ENCODE measurements at regions not wholly inside any gene's neighbourhood (a gene's known extent, or its start where the extent isn't known, plus 50 kb on each side); places are given as distances from the start of the nearest gene placed in this dataset.
A peak's percentile ranks its signal among the peaks of the same experiment; 100 is the strongest.

DNA sequence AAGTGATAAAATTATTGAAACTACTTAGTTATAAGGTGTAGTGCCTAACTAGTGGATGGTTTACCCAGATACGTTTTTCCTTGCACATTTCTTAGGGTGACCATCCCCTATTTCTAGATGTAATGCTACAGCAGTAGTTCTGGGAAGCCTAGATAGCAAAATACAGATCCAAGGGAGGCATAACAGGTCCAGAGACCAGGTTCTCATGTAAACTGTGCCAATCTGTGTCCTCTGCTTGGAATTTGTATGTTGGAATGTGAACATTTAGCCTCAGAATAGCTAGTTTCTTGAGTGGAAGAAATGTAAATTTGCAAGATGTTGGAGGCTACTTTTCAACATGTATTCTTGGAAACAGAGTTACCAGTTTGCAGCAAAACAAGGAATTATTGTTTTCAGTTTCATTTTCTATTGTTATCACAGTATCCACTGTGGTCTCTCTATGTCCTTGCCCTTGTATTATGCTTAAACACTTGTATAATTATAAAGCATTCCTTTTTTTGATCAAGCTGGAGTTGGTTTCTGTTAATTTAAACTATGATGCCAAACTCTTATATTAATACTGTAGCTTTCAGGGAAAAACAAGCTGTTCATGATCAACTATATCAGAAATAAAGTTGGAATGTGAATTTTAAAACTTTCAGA, 102.0 kb upstream of the BRINP3 start:
- peak; percentile 40 for ATAC-seq (ENCODE audit: low read depth)
- Histone ChIP-seq H4K8ac (ENCODE audit: low read depth in 2 of 2, low read length in 2 of 2) (peak overlapping the region in 1 of 2 experiments; percentile 28; a peak in 1 of 4 replicates), H2BK15ac (ENCODE audit: low read depth, low read length) (no peak overlapping the region), H4K91ac (ENCODE audit: insufficient read depth, low read depth, low read length) (no peak overlapping the region), H4K20me1 (ENCODE audit: insufficient read depth, low read length) (no peaks in the 10 kb centered on the region), H3K56ac (ENCODE audit: extremely low read depth, insufficient read depth, low read length) (no peak overlapping the region), H3K4ac (ENCODE audit: low read depth, low read length) (no peak overlapping the region), H3K79me1 (ENCODE audit: low read depth in 1 of 2, low read length in 2 of 2) (no peaks in the 10 kb centered on the region), H2AK9ac (replicated peaks; ENCODE audit: low read depth, low read length, poor library complexity) (no peak overlapping the region), H4K5ac (ENCODE audit: low read depth, low read length) (no peak overlapping the region), H2AK5ac (ENCODE audit: low read depth, low read length) (no peak overlapping the region), H2AFZ (replicated peaks; ENCODE audit: low read length, poor library complexity) (peak overlapping the region; percentile 56), H3K14ac (replicated peaks; ENCODE audit: low read depth, low read length) (peak overlapping the region; percentile 52; the same call in 1 of the 2 replicates), H3K9me1 (ENCODE audit: insufficient read depth, low read length) (peaks cover 3% of the 10 kb centered on the region; the same call in 1 of the 2 replicates), H3K9me3 (ENCODE audit: control insufficient read depth, insufficient read depth, low read length) (no peaks in the 10 kb centered on the region), H3K9ac (ENCODE audit: low read depth, low read length) (0 out of 2 replicates have a peak overlapping the region, but pooled peaks have one; percentile 11), H3K4me3 (ENCODE audit: insufficient read depth, low read depth, low read length) (no peak overlapping the region), H3K4me1 (ENCODE audit: control insufficient read depth, insufficient read depth, low read length) (no peaks in the 10 kb centered on the region), H3K36me3 (ENCODE audit: control insufficient read depth, insufficient read depth, low read length) (no peaks in the 10 kb centered on the region), H2BK20ac (ENCODE audit: low read depth, low read length) (no peak overlapping the region; the same call in 1 of the 2 replicates), H3K4me2 (ENCODE audit: low read depth, low read length) (peak overlapping the region; percentile 61), H3K27ac (ENCODE audit: insufficient read depth, low read length) (no peak overlapping the region), H3K23ac (ENCODE audit: low read depth, low read length) (no peak overlapping the region), H2BK5ac (ENCODE audit: low read depth, low read length, poor library complexity, severe bottlenecking) (no peak overlapping the region), H3K18ac (ENCODE audit: low read depth, low read length) (no peak overlapping the region), H3K27me3 (ENCODE audit: control insufficient read depth, insufficient read depth, low read length) (no peaks in the 10 kb centered on the region), H2BK120ac (ENCODE audit: low read depth, low read length) (no peak overlapping the region)
- dilution Hi-C loops (cut with HindIII; ENCODE audit: low sequenced_read_pairs, unreplicated experiment): no loop called here
- POLR2A ChIA-PET (ENCODE audit: unreplicated experiment): no interaction called here
- in situ Hi-C loops (cut with MboI; ENCODE audit: low sequenced_read_pairs): no loop called here
- TF ChIP-seq RAD21 (IDR thresholded peaks at IDR 0.05; ENCODE audit: low read length) (no peak), MAFK (IDR thresholded peaks at IDR 0.05; ENCODE audit: low read depth, low read length) (no peak), BHLHE40 (IDR thresholded peaks at IDR 0.05; ENCODE audit: low read depth, low read length) (no peak), CEBPB (IDR thresholded peaks at IDR 0.05; ENCODE audit: low read depth, low read length) (no peak), NFE2L2 (IDR thresholded peaks at IDR 0.05; ENCODE audit: low read depth, low read length) (no peak), RCOR1 (IDR thresholded peaks at IDR 0.05; ENCODE audit: insufficient replicate concordance, low read length) (no peak), SMC3 (IDR thresholded peaks at IDR 0.05; ENCODE audit: low read depth, low read length) (no peak)
- TF ChIP-seq, protein P1, sequence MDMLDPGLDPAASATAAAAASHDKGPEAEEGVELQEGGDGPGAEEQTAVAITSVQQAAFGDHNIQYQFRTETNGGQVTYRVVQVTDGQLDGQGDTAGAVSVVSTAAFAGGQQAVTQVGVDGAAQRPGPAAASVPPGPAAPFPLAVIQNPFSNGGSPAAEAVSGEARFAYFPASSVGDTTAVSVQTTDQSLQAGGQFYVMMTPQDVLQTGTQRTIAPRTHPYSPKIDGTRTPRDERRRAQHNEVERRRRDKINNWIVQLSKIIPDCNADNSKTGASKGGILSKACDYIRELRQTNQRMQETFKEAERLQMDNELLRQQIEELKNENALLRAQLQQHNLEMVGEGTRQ (IDR thresholded peaks at IDR 0.05; ENCODE audit: low read depth, low read length): no peak
- TF ChIP-seq, protein P2, sequence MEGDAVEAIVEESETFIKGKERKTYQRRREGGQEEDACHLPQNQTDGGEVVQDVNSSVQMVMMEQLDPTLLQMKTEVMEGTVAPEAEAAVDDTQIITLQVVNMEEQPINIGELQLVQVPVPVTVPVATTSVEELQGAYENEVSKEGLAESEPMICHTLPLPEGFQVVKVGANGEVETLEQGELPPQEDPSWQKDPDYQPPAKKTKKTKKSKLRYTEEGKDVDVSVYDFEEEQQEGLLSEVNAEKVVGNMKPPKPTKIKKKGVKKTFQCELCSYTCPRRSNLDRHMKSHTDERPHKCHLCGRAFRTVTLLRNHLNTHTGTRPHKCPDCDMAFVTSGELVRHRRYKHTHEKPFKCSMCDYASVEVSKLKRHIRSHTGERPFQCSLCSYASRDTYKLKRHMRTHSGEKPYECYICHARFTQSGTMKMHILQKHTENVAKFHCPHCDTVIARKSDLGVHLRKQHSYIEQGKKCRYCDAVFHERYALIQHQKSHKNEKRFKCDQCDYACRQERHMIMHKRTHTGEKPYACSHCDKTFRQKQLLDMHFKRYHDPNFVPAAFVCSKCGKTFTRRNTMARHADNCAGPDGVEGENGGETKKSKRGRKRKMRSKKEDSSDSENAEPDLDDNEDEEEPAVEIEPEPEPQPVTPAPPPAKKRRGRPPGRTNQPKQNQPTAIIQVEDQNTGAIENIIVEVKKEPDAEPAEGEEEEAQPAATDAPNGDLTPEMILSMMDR (conservative IDR thresholded peaks at IDR 0.05; ENCODE audit: low read depth, low read length): no peak
- intact Hi-C loops (cut with micrococcal nuclease): no loop called here
- WGBS, 2 experiments (ENCODE audit: extremely low coverage in 2 of 2, insufficient read length in 1 of 2): no CpG with 5 or more reads among the region's 1 CpG
- no TSS peak for BruUV-seq (replicated peaks)
- CTCF ChIA-PET: interaction anchor here (0.6 to 1.2 kb wide), 2 partner anchors 28 to 1365 kb away, joined by 3 to 5 read pairs; no protein-coding TSS in a partner anchor
- no peak for DNase-seq

Measured in IMR-90 (cell line).